GM19455 (cell line): ENCODE measurements at regions not wholly inside any gene's neighbourhood (a gene's known extent, or its start where the extent isn't known, plus 50 kb on each side); places are given as distances from the start of the nearest gene placed in this dataset.
"Not testable (repeated sequence)": the region's sequence is repeated elsewhere in the genome, so short reads cannot be mapped to it uniquely, and the experiment has no call there.

Source experiments
- ATAC-seq: cut with Tn5 transposase; IDR thresholded peaks from one replicate; pipeline ENCODE4 v1.9.1; 2021; ENCODE audit not compliant: unreplicated experiment

- no peak for ATAC-seq
These were observed 461.4 kb downstream of the MID1IP1 start for GRCh38 chrX:39262641-39263040.

GRCh38 chrX:39264023-39264422, 462.8 kb downstream of the MID1IP1 start:
- ATAC-seq: no peak

- ATAC-seq: no peak
These were observed 465.9 kb downstream of the MID1IP1 start for GRCh38 chrX:39267176-39267575.

- ATAC-seq: no peak
These were observed 466.9 kb downstream of the MID1IP1 start for GRCh38 chrX:39268207-39268606.

- ATAC-seq: no peak
These were observed 474.3 kb downstream of the MID1IP1 start for GRCh38 chrX:39275500-39276068.

- ATAC-seq: not testable (repeated sequence)
These were observed 476.6 kb downstream of the MID1IP1 start for GRCh38 chrX:39277685-39278390.

DNA sequence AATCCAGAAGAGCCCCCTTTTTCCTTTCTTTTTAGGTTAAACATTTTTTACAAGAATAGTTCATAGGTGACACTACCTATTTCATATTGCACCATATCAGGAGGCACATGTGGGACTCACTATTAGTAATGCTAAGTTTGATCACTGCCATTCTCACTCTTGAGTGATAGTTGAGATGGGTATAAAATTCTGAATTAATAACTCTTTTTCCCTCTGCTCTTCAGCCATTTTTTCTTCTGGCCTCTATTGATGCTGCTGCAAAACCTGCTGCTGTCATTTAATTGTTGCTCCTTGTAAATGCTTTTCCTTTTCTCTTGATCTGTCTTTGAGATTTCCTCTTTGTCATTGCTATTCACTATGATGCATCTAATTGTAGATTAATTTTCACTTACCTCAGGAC, 482.0 kb downstream of the MID1IP1 start:
- ATAC-seq: no peak

DNA sequence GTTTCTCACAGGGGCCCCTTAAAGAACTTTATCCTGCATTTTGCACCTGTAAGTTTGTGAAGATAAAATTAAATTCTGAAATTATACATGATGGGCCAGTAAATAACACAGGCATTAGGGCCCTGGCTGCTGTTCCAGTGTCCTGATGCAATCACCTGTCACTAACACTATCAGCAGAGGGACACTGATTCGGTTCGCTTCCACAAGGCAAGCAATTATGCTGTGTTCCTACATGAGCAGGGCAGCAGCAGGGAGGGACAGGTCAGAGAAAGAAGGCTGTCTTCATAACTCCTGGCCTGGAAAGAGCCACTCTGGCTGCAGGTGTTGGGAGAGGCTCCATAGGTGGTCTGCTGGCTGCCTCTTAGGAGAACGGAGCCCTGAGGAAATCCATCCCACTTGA, 487.3 kb downstream of the MID1IP1 start:
- ATAC-seq: no peak

DNA sequence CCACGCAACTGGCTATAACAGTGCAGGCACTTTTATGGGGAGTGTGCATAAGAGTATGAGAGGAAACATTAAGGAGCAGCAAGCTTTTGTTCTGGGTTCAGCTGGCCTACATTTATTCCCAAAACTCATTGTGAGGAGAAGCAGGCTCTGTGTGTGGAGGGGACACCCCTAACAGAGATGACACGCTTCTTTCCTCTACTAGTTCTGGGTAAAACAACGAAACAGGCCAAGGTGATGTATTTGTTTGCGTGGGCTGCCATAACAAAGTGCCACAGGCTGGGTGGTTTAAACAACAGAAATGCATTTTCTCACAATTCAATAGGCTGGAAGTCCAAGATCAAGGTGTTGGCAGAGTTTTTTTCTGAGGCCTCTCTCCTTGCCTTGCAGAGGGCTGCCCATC, 488.6 kb downstream of the MID1IP1 start:
- ATAC-seq: no peak

- no peak for ATAC-seq
These were observed 491.9 kb downstream of the MID1IP1 start for GRCh38 chrX:39293203-39293602.

GRCh38 chrX:39296472-39296871, 495.2 kb downstream of the MID1IP1 start:
- no peak for ATAC-seq

- ATAC-seq: no peak
These were observed 497.6 kb downstream of the MID1IP1 start for GRCh38 chrX:39298821-39299220.

- ATAC-seq: no peak
These were observed 498.4 kb downstream of the MID1IP1 start for GRCh38 chrX:39299615-39300014.

- no peak for ATAC-seq
These were observed 499.8 kb downstream of the MID1IP1 start for GRCh38 chrX:39301036-39301435.

DNA sequence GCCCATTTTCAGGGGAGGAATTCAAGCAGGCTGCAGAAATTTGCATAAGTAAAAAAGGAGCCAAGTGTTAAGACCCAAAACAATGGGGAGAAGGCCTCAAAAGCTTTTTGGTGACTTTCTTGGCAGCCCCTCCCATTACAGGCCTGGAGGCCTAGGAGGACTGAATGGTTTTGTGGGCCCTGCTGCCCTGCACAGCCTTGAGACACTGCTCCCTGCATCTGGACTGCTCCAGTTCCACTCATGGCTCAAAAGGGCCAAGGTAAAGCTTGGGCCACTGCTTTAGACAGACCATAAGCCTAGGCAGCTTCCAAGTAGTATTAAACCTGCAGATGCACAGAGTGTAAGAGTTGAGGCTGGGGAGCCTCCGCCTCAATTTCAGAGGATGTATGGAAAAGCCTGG, 501.6 kb downstream of the MID1IP1 start:
- no peak for ATAC-seq

DNA sequence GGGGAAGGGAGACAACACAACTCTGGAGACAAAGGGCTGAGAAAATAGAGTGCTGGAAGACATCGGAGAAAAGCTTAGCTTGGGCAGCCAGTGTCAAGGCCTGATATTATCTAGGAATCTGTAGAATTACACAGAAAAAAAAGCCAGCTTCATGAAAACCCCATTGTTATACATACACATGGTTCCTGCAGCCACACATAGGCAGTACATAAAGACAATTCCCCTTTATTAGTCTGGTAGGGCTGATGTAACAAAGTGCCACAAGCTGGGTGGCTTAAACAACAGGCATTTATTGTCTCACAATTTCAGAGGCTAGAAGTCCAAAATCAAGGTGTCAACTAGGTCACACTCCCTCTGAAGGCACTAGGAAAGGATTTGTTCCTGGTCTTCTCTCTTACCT, 503.5 kb downstream of the MID1IP1 start:
- ATAC-seq: no peak

DNA sequence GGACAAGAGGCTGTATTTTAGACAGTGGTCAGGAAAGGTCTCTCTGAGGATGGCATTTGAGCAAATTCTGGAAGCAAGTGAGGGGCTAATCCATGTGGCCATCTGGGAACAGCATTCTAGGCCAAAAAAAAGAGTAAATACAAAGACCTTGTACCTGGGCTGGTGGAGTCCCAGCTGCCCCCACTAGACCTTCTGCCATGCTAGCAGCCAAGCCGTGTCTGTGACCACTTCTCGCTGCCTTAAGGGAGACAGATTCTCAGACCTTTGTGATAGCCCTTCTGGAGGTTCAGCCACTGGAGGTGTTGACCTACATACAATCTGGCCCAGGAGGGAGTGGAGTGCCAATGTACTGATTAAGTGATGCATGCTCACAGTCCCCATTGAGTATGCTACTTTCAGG, 506.2 kb downstream of the MID1IP1 start:
- ATAC-seq: no peak

GRCh38 chrX:39308126-39308525, 506.9 kb downstream of the MID1IP1 start:
- ATAC-seq: no peak

DNA sequence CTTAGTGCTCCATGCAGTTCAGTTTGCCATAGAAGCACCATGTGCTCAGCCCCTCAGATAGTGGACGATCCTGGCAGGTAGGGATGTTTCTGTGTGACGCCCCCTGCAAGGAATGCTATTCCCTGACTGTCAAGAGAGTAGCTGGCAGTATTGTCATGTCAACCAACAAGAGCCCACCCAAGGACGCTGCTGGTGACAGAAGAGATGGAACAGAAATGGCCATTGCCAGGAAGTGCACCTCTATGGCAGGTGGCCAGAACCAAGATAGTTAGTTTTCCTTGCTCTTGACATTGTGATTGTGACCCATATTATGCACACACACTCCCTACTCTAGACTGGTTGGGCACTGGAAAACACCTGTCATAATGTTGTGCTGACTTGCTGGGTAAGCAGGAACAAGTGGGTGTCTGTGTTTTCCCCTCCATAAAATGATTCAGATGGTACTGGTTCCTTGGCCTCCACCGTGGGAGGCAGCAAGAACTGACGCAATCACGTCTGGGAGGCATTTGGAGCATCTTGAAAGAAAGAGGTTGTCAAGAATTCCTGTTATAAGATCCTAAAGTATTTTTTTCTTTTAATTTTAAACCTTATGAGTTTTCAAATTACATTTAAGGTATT, 507.9 kb downstream of the MID1IP1 start:
- no peak for ATAC-seq

GRCh38 chrX:39309721-39310152, 508.5 kb downstream of the MID1IP1 start:
- ATAC-seq: no peak

DNA sequence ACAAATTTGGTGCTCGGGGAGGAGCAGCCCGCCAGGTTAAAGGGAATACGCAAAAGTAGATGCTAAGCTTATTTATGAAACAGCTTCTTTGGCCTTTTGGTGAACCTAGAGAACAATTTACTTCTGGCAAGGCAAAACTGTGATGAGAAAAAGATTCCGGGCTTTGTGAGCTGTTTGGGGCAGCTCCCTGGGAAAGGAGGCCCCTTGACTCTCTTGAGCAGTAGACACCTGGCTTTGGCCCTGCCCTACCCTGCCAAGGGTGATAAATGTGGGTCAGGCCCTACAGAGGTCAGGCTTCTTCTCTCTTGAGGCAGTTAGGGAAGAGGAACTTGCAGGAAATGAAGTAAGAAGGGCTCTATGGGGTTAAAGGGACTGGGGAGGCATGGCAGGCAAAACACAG, 509.6 kb downstream of the MID1IP1 start:
- no peak for ATAC-seq

DNA sequence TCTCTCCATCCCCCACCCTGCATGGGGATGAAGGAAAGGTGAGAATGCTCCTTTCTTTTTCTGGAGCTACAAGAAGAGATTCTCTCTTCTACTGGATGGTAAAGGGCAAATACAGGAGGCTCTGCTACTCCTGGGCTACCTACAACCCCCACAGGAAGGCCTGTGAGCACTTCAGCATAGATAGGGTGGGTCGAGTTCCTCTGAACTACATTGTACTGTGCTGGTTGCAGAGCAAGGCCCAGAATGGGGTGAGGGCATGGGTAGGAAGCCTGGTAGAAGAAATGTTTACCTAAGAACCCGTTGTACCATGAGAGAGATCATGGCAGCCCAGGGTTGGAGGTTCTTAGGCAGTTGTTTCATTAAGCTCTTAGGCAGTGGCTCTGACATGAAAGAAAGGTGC, 510.4 kb downstream of the MID1IP1 start:
- ATAC-seq: no peak

GRCh38 chrX:39313146-39313545, 511.9 kb downstream of the MID1IP1 start:
- no peak for ATAC-seq
